ENCODE measurements at regions not wholly inside any gene's neighbourhood (a gene's known extent, or its start where the extent isn't known, plus 50 kb on each side); places are given as distances from the start of the nearest gene placed in this dataset.
"Not testable (repeated sequence)": the region's sequence is repeated elsewhere in the genome, so short reads cannot be mapped to it uniquely, and the experiment has no call there.

GRCh38 chr18:64707052-64707451 is 558.2 kb upstream of the LINC00305 start:
- DNase-seq: no peak

- no peak for DNase-seq
Measured at GRCh38 chr18:64699081-64699480, 550.2 kb upstream of the LINC00305 start.

GRCh38 chr18:64695851-64696553 is 547.1 kb upstream of the LINC00305 start:
- no peak for DNase-seq

GRCh38 chr18:64693766-64694165 is 544.9 kb upstream of the LINC00305 start:
- no peak for DNase-seq

GRCh38 chr18:64692826-64693225 is 543.9 kb upstream of the LINC00305 start:
- DNase-seq: peak; percentile 4

- no peak for DNase-seq
Measured at GRCh38 chr18:64679121-64679520, 530.2 kb upstream of the LINC00305 start.

- DNase-seq: no peak
Measured at GRCh38 chr18:64678048-64678447, 529.2 kb upstream of the LINC00305 start.

- no peak for DNase-seq
Measured at GRCh38 chr18:64674694-64675093, 525.8 kb upstream of the LINC00305 start.

- not testable (repeated sequence) for DNase-seq
Measured at GRCh38 chr18:64671293-64671692, 522.4 kb upstream of the LINC00305 start.

GRCh38 chr18:64668461-64668962 is 519.6 kb upstream of the LINC00305 start:
- no peak for DNase-seq

- no peak for DNase-seq
Measured at GRCh38 chr18:64663086-64663485, 514.2 kb upstream of the LINC00305 start.

GRCh38 chr18:64659196-64659595 is 510.3 kb upstream of the LINC00305 start:
- no peak for DNase-seq

- no peak for DNase-seq
Measured at GRCh38 chr18:64653068-64653467, 504.2 kb upstream of the LINC00305 start.

GRCh38 chr18:64650068-64650467 is 501.2 kb upstream of the LINC00305 start:
- no peak for DNase-seq

GRCh38 chr18:64645753-64646152 is 496.9 kb upstream of the LINC00305 start:
- no peak for DNase-seq

- DNase-seq: no peak
Measured at GRCh38 chr18:64639536-64639935, 490.6 kb upstream of the LINC00305 start.

- no peak for DNase-seq
Measured at GRCh38 chr18:64620971-64621560, 472.2 kb upstream of the LINC00305 start.

GRCh38 chr18:64618390-64618789 is 469.5 kb upstream of the LINC00305 start:
- DNase-seq: no peak

- DNase-seq: no peak
Measured at GRCh38 chr18:64615021-64615420, 466.1 kb upstream of the LINC00305 start.

- no peak for DNase-seq
Measured at GRCh38 chr18:64614446-64614845, 465.6 kb upstream of the LINC00305 start.

GRCh38 chr18:64592246-64592645 is 443.4 kb upstream of the LINC00305 start:
- no peak for DNase-seq

- no peak for DNase-seq
Measured at GRCh38 chr18:64589000-64589399, 440.1 kb upstream of the LINC00305 start.

GRCh38 chr18:64566456-64566855 is 417.6 kb upstream of the LINC00305 start:
- no peak for DNase-seq

- no peak for DNase-seq
Measured at GRCh38 chr18:64562651-64563050, 413.8 kb upstream of the LINC00305 start.

GRCh38 chr18:64546451-64546850 is 397.6 kb upstream of the LINC00305 start:
- no peak for DNase-seq
